WTC11 (cell line): ENCODE measurements at regions not wholly inside any gene's neighbourhood (a gene's known extent, or its start where the extent isn't known, plus 50 kb on each side); places are given as distances from the start of the nearest gene placed in this dataset.
"Not testable (repeated sequence)": the region's sequence is repeated elsewhere in the genome, so short reads cannot be mapped to it uniquely, and the experiment has no call there.

Experiments used
- ATAC-seq: fragments of 200-7000 bp; cut with Tn5 transposase; 2 replicates; pipeline ENCODE4 v1.10.0; 2021; ENCODE audit warnings: mild to moderate bottlenecking, moderate library complexity
- CTCF ChIA-PET: fragments of 300-600 bp; sonication (Branson Sonifier 250); formaldehyde crosslinking; loops from one replicate; lab custom pipeline; 2021; ENCODE audit warnings: antibody characterized with exemption; lab: Charles Lee
- POLR2A ChIA-PET: fragments of 350-600 bp; sonication (Branson Sonifier 250); formaldehyde crosslinking; loops from one replicate; lab custom pipeline; 2021; ENCODE audit warnings: antibody characterized with exemption; lab: Charles Lee
- DNase-seq: peaks from one replicate; pipeline ENCODE4 v3.0.0; 2021; ENCODE audit warnings: low spot score
- H3K27ac Mint-ChIP-seq: 2 replicates; pipeline ENCODE4 v1.8.0; 2021; ENCODE audit warnings: mixed read lengths
- H3K27me3 Mint-ChIP-seq: 2 replicates; pipeline ENCODE4 v1.8.0; 2021; ENCODE audit warnings: low read depth, mild to moderate bottlenecking, moderate library complexity, mixed read lengths
- H3K36me3 Mint-ChIP-seq: 2 replicates; pipeline ENCODE4 v1.8.0; 2021; ENCODE audit warnings: mixed read lengths
- H3K4me1 Mint-ChIP-seq: 2 replicates; pipeline ENCODE4 v1.8.0; 2022; ENCODE audit warnings: mixed read lengths
- H3K4me3 Mint-ChIP-seq: 2 replicates; pipeline ENCODE4 v1.8.0; 2021; ENCODE audit warnings: mild to moderate bottlenecking, moderate library complexity, mixed read lengths
- H3K9me3 Mint-ChIP-seq: 2 replicates; pipeline ENCODE4 v1.8.0; 2021; ENCODE audit warnings: mixed read lengths
- GABPB1 ChIP-seq: sonication (generic); formaldehyde crosslinking; IDR thresholded peaks from 2 replicates; pipeline ENCODE4 v1.8.1; 2023; ENCODE audit warnings: mild to moderate bottlenecking, missing genetic modification reagents
- JUN ChIP-seq: sonication (generic); formaldehyde crosslinking; IDR thresholded peaks from 2 replicates; pipeline ENCODE4 v1.8.0; 2023; ENCODE audit warnings: mild to moderate bottlenecking, missing genetic modification reagents
- KAT7 ChIP-seq: sonication (generic); formaldehyde crosslinking; IDR thresholded peaks from 2 replicates; pipeline ENCODE4 v1.8.1; 2023; ENCODE audit warnings: missing genetic modification reagents, mild to moderate bottlenecking, borderline replicate concordance
- ZBTB43 ChIP-seq: sonication (generic); formaldehyde crosslinking; IDR thresholded peaks from 2 replicates; pipeline ENCODE4 v1.8.1; 2023; ENCODE audit warnings: mild to moderate bottlenecking, missing genetic modification reagents
- ZMAT4 ChIP-seq: fragments of 250-450 bp; sonication (Bioruptor Pico); IDR thresholded peaks from 2 replicates; pipeline ENCODE4 v1.9.0; 2021; ENCODE audit warnings: mild to moderate bottlenecking
- ZNF317 ChIP-seq: sonication (generic); formaldehyde crosslinking; IDR thresholded peaks from 2 replicates; pipeline ENCODE4 v1.8.1; 2023; ENCODE audit warnings: low read depth, mild to moderate bottlenecking, moderate library complexity, missing genetic modification reagents, borderline replicate concordance
- ZNF396 ChIP-seq: fragments of 250-450 bp; sonication (Bioruptor Pico); IDR thresholded peaks from 2 replicates; pipeline ENCODE4 v1.8.0; 2021; ENCODE audit warnings: mild to moderate bottlenecking, moderate library complexity, borderline replicate concordance
- ZNF425 ChIP-seq: fragments of 250-450 bp; sonication (Bioruptor Pico); conservative IDR thresholded peaks from 2 replicates; pipeline ENCODE4 v1.9.0; 2021; ENCODE audit warnings: mild to moderate bottlenecking
- TF ChIP-seq, protein P1 (sequence below): fragments of 250-450 bp; sonication (Bioruptor Pico); IDR thresholded peaks from 2 replicates; pipeline ENCODE4 v2.1.2; 2022; ENCODE audit warnings: mild to moderate bottlenecking, moderate library complexity
- TF ChIP-seq, protein P2 (sequence below): sonication (generic); formaldehyde crosslinking; IDR thresholded peaks from 2 replicates; pipeline ENCODE4 v1.8.0; 2023; ENCODE audit warnings: missing genetic modification reagents
- TF ChIP-seq, protein P3 (sequence below): sonication (generic); formaldehyde crosslinking; IDR thresholded peaks from 2 replicates; pipeline ENCODE4 v1.8.1; 2022; ENCODE audit warnings: mild to moderate bottlenecking, missing genetic modification reagents, moderate library complexity, borderline replicate concordance

- TF ChIP-seq ZBTB43 (CRISPR knock-in tag) = no peak
- TF ChIP-seq ZNF425 (CRISPR knock-in tag) = no peak
- TF ChIP-seq, protein P1, sequence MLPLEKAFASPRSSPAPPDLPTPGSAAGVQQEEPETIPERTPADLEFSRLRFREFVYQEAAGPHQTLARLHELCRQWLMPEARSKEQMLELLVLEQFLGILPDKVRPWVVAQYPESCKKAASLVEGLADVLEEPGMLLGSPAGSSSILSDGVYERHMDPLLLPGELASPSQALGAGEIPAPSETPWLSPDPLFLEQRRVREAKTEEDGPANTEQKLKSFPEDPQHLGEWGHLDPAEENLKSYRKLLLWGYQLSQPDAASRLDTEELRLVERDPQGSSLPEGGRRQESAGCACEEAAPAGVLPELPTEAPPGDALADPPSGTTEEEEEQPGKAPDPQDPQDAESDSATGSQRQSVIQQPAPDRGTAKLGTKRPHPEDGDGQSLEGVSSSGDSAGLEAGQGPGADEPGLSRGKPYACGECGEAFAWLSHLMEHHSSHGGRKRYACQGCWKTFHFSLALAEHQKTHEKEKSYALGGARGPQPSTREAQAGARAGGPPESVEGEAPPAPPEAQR (CRISPR knock-in tag) = no peak
- TF ChIP-seq, protein P2, sequence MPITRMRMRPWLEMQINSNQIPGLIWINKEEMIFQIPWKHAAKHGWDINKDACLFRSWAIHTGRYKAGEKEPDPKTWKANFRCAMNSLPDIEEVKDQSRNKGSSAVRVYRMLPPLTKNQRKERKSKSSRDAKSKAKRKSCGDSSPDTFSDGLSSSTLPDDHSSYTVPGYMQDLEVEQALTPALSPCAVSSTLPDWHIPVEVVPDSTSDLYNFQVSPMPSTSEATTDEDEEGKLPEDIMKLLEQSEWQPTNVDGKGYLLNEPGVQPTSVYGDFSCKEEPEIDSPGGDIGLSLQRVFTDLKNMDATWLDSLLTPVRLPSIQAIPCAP = no peak
- no peak for TF ChIP-seq JUN (CRISPR knock-in tag)
- no peak for TF ChIP-seq KAT7 (CRISPR knock-in tag)
- no peak for TF ChIP-seq ZNF317
Observed at GRCh38 chr2:8611246-8611645, 70.6 kb upstream of the ID2 start (continued).

DNA sequence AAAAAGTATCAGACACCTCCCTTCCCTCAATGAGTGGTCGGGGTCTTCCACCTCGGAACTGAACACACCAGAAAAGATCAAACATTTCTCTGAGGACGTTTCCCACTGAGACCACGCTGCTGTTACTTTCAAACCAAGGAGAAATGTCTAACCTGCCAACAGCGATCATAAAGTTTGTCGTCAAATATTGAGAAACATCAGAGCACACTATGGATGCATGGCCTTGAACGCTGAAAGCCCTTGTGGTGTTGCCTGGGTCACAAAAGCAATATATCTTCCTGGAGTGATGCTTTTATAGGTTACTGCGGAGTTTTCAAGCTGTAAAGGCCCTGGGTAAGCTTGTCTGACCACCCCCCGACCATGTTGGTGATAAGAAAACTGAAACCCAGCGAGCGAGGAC lies 70.2 kb upstream of the ID2 start:
- peaks cover 13% of the 10 kb centered on the region for H3K4me1 Mint-ChIP-seq
- ChIA-PET CTCF (no interaction called here), POLR2A (no interaction called here)
- peak; percentile 17; the same call in 1 of the 2 replicates for TF ChIP-seq GABPB1 (CRISPR knock-in tag)
- TF ChIP-seq, protein P3, sequence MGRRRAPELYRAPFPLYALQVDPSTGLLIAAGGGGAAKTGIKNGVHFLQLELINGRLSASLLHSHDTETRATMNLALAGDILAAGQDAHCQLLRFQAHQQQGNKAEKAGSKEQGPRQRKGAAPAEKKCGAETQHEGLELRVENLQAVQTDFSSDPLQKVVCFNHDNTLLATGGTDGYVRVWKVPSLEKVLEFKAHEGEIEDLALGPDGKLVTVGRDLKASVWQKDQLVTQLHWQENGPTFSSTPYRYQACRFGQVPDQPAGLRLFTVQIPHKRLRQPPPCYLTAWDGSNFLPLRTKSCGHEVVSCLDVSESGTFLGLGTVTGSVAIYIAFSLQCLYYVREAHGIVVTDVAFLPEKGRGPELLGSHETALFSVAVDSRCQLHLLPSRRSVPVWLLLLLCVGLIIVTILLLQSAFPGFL (CRISPR knock-in tag) = no peak
- peaks cover 25% of the 10 kb centered on the region for H3K9me3 Mint-ChIP-seq
- no peak overlapping the region for H3K27ac Mint-ChIP-seq
- ATAC-seq = no peak
- H3K27me3 Mint-ChIP-seq = peaks cover 13% of the 10 kb centered on the region
- no peak overlapping the region for H3K4me3 Mint-ChIP-seq
- DNase-seq = no peak
- H3K36me3 Mint-ChIP-seq = 0 out of 2 replicates have a peak, but pooled peaks cover 6% of the 10 kb centered on the region

GRCh38 chr2:8612734-8613179 lies 69.1 kb upstream of the ID2 start:
- Mint-ChIP-seq H3K36me3 (0 out of 2 replicates have a peak, but pooled peaks cover 6% of the 10 kb centered on the region), H3K4me3 (no peak overlapping the region)
- no peak for DNase-seq
- CTCF ChIA-PET = no interaction called here
- POLR2A ChIA-PET = no interaction called here
- TF ChIP-seq ZNF396 (CRISPR knock-in tag) (no peak), ZMAT4 (CRISPR knock-in tag) (no peak)
- TF ChIP-seq, all 79 proteins: peak for 0
- no peak for ATAC-seq
- Mint-ChIP-seq H3K9me3 (peaks cover 25% of the 10 kb centered on the region), H3K27ac (no peak overlapping the region), H3K4me1 (peaks cover 13% of the 10 kb centered on the region), H3K27me3 (peaks cover 10% of the 10 kb centered on the region)

DNA sequence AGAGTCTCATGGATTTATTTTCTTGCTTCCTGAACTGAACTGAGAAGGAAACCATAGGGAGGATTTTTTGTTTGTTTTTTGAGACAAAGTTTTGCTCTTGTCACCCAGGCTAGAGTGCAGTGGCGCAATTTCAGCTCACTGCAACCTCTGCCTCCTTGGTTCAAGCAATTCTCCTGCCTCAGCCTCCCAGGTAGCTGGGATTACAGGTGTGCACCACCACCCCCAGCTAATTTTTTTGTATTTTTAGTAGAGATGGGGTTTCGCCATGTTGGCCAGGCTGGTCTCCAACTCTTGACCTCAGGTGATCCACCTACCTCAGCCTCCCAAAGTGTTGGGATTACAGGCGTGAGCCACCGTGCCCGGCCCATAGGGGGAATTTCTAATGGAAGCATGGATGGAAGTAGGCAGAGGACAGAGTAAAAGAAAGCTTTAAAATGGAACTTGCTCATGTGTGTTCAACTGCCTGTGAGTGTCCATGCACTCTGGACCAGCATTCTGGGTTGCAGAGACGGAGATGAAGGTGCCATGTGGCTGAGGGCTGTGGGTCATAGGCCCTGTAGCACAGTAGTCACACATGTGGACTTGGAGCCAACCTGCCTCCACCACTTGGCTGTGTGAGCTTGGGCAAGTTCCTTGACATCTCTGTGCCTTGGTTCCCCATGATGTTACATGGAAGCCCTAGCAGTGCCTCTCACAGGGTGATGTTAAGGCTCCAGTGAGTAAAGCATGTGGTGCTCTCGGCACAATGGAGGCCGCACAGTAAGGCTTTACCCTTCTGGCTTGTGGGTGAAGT lies 68.5 kb upstream of the ID2 start:
- CTCF ChIA-PET, H3K27ac Mint-ChIP-seq, H3K27me3 Mint-ChIP-seq, POLR2A ChIA-PET, H3K4me3 Mint-ChIP-seq, H3K36me3 Mint-ChIP-seq, DNase-seq, ATAC-seq: not testable (repeated sequence)
- Mint-ChIP-seq H3K9me3 (peaks cover 25% of the 10 kb centered on the region), H3K4me1 (peaks cover 13% of the 10 kb centered on the region)
